GM13976 (cell line): ENCODE measurements at regions not wholly inside any gene's neighbourhood (a gene's known extent, or its start where the extent isn't known, plus 50 kb on each side); places are given as distances from the start of the nearest gene placed in this dataset.

ENCODE experiments used
- DNase-seq: peaks from one replicate; pipeline ENCODE4 v3.0.0; 2012; ENCODE audit warnings: low spot score
- in situ Hi-C: fragments of 300-500 bp; cut with MboI; formaldehyde crosslinking; loops from one replicate; pipeline ENCODE4 v1.12.0; 2022; ENCODE audit warnings: low sequenced_read_pairs, mixed read lengths, inconsistent platforms; ENCODE audit not compliant: unreplicated experiment
- TF ChIP-seq, protein P1 (sequence below): IDR thresholded peaks from 2 replicates; pipeline ENCODE4 v1.5.1; 2012; ENCODE audit warnings: borderline replicate concordance, mild to moderate bottlenecking; ENCODE audit not compliant: insufficient read depth; ENCODE audit errors: extremely low read depth, missing control alignments, control extremely low read depth

DNA sequence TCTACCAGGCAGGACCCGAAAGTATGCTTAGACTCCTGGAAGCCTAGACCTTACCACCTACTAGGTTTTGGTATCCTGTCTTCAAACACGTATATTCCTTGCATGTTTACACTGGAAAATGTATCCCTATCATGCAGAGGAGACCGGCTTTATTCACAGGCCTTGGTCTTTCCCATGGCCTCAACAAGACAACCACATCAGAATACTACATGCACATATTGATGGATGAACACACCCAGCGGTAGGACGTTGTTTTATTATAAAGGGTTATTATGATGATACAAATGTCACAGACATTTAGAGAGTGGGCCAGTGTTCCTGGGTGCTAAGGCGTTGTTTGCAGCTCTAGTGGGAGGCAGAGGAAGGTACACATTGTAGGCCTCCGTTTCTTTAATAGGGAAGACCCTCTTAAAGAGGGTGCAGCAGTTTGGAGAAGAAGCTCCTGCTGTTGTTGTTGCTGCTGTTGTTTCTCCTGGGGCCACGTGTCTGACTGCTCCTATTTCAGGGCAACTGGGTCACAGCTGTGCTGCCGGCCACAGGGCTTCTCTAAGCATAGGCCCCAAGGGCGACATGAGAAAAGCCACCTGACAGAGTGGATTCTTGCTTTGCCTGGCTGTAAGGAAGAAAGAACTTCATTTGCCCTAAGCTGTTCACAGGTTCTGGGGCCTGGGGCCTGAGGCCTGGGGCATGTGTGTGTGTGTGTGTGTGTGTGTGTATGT, 98.3 kb upstream of the SASH1 start:
- no peak for DNase-seq
- TF ChIP-seq, protein P1, sequence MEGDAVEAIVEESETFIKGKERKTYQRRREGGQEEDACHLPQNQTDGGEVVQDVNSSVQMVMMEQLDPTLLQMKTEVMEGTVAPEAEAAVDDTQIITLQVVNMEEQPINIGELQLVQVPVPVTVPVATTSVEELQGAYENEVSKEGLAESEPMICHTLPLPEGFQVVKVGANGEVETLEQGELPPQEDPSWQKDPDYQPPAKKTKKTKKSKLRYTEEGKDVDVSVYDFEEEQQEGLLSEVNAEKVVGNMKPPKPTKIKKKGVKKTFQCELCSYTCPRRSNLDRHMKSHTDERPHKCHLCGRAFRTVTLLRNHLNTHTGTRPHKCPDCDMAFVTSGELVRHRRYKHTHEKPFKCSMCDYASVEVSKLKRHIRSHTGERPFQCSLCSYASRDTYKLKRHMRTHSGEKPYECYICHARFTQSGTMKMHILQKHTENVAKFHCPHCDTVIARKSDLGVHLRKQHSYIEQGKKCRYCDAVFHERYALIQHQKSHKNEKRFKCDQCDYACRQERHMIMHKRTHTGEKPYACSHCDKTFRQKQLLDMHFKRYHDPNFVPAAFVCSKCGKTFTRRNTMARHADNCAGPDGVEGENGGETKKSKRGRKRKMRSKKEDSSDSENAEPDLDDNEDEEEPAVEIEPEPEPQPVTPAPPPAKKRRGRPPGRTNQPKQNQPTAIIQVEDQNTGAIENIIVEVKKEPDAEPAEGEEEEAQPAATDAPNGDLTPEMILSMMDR = no peak
- in situ Hi-C loops = no loop called here

DNA sequence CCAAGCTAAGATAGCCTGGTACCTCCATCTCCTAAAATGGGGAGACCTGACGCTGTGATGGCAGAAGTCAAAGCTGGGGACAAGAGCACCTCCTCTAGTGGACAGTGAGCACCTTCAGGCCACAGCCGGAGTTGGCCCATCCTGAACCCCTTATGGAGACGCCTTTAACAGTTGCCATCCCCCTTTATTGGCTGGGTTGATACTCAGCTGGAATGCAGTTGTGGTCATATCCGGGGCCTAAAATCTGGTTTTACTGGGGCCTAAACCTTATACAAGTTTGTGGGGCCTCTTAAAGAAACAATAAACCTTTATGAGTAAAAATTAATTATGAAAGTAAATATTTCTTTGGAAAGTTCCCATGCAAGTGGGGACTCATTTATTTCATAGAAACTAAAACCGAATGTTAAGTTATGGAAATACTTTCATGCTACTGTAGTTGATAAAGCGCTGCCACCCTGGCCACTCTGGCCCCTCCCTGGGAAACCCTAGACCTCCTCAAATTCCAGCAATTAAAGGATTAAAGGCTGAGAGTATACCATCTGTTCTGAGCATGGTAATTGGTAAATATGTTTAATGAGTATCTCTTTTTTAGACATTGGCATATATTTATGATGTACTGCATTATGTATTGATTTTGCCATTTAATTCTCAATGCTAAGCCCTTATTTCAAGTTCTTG, 95.1 kb upstream of the SASH1 start:
- DNase-seq = no peak
- TF ChIP-seq, protein P1 = no peak
- in situ Hi-C loops = no loop called here

DNA sequence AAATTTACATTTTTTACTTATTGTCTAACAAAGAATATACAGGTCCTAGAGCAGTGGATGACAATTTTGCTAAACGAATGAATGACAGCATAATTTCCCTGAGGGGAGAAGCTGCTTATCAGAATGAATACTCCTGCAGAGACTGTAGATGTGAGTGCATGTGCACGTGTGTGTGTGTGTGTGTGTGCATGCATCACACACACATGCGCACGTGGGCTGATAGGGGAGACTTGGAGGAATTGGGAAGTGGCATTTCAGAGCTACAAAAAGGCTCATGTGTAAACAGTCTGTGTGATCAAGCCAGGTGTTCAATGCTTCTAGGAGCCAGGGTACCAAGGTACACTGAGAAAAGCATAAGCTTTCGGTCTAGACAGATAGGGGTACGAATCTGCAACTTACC, 93.5 kb upstream of the SASH1 start:
- TF ChIP-seq, protein P1 = no peak
- in situ Hi-C loops = no loop called here
- no peak for DNase-seq

DNA sequence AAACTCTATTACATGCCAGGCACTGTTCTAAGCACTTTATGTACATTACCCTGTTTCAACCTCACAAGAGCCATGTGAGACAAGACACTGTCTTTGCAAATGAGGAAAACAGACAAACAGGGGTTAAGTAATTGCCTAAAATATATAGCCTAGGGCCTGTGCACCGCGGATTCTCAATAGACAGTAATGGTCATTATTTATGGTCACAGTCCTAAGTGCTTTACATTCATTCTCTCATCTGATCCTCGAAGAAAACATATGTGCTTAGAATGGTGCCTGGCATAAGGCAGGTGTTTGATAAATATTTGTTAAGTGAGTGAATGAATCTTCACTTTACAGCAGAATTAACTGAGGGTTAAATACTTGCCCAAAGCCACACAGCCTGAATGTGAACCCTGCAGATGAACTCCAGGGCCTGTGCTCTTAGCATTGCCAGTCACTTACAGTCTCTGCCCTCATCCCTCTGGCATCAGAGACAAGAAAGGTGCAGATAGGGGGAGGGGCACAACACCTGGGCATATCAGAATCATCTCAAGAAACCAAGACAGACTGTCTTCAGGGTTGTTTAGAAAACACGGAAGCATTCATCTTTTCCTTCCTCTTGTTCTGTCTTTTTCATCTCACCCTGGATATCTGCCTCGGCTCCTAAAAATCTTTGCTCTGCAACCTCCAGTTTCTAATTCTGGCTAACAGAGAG, 92.8 kb upstream of the SASH1 start:
- no peak for DNase-seq
- in situ Hi-C loops = no loop called here
- TF ChIP-seq, protein P1 = no peak

DNA sequence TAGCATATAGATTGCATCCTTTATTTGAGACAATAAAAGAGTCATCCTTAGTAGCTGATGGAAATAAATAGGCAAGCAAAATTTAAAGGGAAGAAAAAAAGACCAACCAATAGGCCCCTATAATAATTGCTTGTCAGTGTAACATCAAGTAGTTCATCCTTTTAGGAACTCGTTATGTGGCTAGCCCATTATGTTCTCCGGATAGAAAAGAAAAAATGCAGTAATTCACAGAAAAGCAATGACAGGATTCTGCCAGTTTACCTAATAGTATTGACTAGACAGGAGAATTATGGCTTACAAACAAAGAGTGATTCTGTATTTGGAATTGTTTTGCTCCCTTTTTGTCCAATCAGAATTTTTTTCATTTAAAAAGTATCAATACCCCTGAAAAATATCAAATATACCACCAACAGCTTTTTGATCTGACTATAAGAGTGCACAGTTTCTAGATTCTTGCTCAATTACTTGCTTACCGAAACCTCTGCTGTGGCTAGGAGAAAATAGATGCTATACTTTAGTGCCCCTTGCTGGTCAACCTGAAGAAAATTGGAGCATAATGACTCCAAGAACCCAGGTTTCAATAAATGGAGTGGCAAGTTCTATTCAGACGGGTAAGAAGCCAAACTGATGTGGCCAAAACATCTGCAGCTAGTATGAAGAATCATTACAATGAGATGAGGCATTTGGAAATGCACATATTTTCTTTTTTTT, 91.5 kb upstream of the SASH1 start:
- peak; percentile 21 for DNase-seq
- in situ Hi-C loops = no loop called here
- TF ChIP-seq, protein P1 = peak; percentile 21

DNA sequence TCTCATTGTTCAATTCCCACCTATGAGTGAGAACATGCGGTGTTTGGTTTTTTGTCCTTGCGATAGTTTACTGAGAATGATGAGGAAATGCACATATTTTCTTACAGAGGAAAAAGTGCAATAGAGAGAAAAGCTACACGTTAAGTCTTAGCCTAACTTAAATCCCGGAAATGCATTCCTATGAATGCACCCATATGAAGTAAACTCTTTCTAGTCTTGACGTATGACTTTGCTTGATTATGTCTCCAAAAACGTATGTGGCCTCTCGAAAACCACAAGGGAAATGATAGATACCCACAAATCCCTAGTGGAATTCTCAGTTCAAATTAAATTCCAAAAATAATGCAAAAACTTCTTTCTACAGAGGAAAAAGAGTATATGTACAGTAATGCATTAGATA, 90.7 kb upstream of the SASH1 start:
- in situ Hi-C loops = no loop called here
- DNase-seq = no peak
- TF ChIP-seq, protein P1 = no peak
